Fibroblast of skin of scalp (primary cell): ENCODE measurements at regions not wholly inside any gene's neighbourhood (a gene's known extent, or its start where the extent isn't known, plus 50 kb on each side); places are given as distances from the start of the nearest gene placed in this dataset.

Experiments
- DNase-seq: peaks from one replicate; pipeline ENCODE4 v3.0.0-alpha.2; 2013

DNA sequence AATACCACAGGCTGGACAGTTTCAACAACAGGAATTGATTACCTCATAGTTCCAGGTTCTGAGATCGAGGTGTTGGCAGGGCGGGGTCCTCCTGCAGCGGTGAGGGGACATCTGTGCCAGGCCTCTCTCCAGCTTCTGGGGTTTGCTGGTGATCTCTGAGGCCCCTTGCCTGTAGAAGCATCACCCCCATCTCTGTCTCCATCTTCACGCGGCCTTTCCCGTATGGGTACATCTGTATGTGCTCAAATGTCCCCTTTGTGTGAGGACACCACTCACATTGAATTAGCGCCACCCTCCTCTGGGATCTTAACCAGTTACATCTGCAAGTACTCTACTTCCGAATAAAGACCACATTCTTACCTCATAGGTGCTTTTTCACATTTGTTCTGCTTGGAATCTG lies 1029.9 kb downstream of the BRD1 start:
- DNase-seq: no peak

DNA sequence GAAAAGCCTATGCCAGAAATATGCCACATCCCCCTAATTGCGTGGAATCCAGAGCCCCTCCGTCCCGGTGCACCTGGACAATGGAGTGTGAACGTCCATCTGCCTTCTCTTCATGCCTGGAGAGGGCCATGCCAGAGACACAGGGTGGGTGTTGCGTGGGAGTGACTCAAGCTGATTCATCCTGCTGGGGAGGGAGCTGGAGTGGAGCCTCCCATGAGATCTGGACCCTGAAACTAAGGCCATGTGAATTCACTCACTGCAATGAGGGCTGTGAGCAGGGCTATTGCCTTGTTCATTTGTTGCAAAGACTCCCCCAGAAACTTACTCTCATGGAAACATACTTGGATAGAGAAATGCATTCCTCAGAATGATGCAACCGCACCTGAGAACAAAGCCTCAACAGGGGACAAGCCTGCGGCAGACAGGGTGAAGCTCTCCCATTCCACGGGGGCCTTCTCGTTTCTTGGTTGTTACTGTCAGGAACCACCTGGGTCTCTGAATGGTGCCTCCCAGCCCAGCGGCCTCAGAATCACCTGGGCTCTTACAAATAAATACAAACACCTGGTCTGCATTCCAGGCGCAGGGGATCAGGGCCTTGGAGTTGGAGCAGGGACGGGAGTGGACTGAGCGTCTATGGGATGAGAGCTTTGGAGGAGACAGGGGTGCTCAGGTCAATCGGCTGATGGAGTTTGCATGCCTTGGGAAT lies 1031.2 kb downstream of the BRD1 start:
- DNase-seq: peak; percentile 8

DNA sequence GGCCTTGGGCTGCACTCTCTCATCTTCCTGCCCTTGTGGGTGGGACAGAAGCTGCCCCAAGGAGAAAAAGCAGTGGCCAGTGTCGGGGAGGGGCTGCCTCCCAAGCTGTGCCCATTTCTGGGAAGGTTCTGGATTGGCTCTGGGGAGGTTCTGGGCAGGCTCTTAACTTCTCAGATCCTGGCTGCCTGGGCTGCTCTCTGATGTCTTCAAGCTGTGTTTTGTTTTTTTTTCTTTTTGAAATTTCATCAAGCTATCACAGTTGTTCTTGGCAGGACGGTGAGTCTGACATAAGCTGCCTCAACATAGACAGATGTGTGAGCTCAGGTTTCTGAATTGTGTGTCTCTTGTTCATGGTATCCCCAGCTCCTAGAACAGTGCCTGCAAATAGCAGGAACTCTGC lies 1032.0 kb downstream of the BRD1 start:
- DNase-seq: peak; percentile 2

DNA sequence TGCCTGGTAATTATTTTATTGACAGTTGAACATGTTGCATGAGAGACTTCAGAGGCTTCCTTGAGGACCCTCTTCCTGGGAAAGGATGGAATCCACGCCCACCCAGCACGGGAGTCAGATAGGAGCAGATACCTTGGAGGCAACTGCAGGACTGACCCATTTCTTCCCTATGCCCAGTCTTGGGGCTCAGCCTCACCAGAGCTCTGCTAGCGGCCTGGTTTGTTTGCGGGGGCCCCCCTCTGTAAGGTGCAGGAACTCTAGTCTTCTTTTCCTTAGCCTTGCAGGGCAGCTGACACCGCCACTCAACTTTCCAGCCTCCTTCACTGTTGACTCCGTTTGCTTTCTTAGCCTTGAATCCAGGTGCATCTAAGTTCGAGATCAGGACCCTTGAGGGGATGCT lies 1032.8 kb downstream of the BRD1 start:
- DNase-seq: no peak

DNA sequence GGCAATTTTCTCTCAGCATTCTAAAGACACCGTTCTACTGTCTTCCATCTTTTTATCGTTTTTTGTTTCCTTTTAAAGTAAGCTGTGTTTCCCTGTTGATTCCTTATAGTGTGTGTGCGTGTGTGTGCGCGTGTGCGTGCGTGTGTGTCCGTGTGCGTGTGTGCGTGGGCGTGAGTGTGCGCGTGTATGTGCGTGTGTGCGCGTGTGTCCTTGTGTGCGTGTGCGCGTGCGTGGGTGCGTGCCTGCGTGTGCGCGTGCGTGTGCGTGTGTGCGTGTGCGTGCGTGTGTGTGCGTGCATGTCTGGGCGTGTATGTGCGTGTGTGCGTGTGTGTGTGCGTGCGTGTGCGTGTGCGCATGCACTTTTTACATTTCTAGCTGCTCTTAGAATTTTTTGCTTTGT lies 1033.7 kb downstream of the BRD1 start:
- DNase-seq: no peak

DNA sequence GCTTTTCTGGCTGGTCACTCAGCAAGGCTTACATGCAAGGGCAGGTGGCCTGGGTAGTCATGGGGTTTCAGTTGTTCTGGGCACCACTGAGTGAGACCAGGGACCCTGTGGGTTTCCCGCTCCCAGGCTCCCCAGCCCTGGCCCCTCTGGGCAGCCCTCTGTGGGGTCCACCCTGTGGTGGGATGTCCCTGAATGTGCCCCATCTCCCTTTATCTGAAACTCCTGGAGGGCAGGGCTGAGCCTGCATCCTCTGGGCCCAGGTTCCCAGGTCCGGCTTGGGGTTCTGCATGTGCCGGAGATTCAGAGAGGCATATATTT lies 1041.0 kb downstream of the BRD1 start:
- no peak for DNase-seq

DNA sequence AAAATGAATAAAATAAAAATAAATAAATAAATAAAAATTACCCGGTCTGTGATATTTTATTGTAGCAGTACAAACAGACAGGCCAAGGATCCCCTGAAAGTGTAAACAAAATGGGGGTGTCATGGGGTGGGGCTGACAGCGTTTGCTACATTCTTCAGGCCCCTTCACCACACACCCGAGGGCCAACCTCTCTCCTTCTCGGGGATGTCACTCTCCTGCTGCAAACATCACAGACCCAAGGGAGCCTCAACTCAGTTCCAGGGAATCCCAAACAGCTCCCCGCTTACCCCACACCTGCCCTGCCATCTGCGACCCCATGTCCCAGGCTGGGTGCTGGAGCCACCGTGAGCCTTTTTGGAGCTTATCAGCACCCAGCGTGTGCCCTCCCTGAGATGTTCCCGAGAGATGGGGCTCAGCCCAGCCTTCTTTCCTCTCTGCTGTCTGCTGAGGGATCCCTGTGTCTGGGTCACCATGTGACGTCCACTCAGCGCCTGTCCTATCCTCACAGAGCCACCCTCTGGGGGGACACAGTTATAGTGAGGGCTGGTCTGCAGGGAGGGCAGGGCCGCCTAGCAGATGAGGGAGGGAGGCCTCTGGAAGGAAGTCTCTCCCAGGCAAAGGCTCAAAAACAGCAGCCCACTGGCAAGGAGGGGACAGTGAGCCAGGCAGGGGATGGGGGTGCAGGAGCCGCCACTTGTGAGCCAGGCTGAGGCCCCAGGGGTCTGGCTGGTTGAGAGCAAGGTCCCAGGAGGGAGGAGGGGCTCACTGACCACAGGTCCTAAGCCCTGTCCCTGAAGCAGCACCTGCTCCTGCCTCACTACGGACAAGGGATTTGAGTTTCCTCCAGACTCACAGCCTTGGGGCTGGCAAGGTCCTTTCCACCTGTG lies 1041.6 kb downstream of the BRD1 start:
- no peak for DNase-seq

DNA sequence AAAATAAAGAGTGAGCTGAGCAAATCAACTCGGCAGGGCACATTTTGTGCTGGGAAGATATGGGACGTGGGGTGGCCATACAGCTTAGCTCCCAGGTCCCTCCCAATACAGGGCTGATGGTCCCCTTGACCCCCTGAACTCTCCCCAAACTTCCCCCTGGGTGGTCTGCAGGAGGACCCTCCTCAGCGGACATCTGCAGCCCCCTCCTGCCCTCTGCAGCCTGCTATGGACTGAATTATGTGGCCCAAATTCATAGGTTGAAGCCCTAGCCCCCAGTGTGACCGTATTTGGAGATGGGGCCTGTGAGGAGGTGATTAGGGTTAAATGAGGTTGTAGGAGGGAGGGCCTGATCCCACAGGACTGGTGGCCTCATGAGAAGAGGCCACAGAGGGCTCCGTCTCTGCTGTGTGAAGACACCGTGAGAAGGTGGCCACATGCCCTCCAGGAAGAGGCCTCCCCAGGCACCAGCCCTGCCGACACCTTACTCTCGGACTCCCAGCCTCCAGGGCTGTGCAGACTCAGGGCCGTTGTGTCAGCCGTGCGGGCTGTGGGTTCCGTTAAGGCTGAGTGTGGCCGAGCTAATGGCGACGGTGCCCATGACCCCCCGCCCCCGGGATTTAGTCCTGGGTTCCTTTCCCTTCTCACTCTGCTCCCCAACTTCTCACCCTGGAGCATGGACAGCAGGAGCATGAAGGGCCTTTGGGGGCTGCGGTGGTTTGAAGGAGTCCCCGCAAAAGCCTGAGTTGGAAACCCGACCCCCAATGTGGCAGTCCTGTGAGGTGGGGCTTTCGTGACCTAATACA lies 1042.8 kb downstream of the BRD1 start:
- DNase-seq: no peak

DNA sequence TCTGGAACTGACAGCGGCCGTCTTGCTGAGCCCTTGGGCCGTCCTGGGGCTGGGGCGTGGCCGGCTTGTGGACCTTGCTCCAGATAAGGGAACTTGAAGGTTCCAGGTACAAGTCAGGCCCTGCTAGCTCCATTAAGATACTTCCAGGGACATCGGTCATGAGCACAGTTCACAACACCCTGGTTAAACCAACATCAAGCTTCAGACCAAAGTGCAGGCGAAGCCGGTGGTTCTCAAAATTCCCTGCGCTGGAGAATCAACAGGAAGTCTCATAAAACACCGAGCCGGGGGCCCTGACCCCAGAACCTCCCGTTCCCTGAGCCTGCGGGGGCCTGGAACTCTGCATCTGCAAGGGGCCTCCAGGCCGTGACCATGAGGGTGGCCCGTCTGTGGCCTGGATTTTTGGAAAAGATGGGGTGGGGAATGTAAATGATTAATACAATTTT lies 1043.8 kb downstream of the BRD1 start:
- DNase-seq: no peak

DNA sequence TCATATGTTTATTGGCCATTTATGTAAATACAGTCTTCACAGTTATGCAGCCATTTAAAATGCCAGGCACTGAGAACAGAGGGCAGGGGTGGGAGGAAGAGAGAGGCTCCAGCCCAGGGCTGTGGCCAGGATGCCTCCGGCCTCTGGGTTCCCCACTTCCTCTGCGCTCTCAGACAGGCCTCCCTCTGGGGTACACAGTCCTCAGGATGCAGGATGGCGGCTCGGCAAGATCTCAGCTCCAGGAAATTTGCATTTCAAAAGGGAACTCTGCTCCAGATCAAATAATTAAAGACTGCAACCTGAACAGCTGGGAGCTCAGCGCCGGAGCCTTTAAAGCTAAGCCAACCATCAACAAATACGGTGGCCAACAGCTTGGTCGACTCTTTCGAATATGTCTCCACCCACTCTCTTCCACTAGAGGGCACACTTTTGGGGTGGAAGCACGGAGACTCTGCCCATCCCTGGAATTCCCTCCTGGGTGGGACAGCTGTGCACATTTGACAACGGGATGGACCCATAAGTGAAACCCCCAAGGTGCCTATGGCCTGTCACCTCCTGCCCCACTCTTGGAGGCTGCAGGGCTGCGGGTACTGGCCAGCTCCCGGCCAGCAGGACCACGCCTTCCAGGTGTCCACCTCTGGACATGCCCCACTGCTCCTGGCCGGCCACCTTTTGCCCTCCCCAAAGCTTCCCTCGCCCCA lies 1044.7 kb downstream of the BRD1 start:
- no peak for DNase-seq

DNA sequence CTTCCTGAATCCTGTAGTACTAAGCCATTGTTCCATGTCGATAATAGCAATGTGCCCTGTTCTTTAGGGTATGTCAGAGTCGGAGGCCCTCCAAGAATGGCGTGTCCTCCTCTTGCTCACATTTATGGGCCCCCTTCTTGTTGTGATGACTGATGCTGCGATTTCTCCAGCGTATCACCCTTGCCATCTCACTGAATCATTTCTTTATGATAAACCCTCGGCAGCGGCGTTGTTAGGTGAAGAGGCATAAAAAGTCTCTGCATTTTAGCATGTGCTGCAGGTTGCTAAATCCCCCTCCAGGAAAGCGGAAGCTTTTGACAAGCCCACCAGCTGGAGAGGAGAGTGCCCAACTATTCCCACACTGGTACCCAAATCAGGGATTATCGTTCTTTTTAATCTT lies 1045.3 kb downstream of the BRD1 start:
- DNase-seq: no peak

DNA sequence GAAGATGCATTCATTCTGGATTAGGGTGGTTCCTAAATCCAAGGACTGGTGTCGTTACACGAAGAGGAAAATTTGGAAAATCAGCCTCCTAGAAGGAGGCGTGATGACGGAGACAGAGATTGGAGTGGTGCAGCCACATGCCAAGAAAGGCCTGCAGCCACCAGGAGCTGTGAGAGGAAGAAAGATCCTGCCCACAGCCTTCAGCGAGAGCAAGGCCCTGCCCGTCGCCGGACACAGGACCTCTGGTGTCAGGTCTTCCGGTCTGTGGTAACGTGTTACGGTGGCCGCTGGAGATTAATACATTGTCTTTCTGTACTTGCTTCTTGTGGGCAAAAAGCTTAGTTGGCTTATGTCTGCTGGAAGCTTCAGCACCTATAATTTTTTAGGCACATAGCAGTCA lies 1045.8 kb downstream of the BRD1 start:
- no peak for DNase-seq

DNA sequence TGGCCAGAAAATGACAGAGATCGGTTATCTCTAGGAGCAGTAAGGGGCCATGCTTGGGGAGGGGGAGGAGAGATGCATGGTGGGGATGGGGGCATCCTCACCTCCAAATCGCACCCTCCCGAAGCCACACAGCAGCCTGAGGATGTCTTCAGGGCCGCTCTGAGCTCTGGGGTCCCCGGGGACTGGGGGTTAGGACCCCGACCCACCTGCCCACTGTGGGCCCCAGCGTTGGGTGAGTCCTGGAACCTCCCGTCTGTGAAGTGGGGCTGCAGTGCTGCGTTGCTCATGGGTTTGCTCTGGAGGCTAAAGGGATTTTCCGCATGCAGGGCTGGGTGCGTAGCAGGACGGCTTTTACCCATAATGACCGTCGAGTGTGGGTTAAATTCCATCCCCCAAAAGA lies 1046.3 kb downstream of the BRD1 start:
- no peak for DNase-seq

DNA sequence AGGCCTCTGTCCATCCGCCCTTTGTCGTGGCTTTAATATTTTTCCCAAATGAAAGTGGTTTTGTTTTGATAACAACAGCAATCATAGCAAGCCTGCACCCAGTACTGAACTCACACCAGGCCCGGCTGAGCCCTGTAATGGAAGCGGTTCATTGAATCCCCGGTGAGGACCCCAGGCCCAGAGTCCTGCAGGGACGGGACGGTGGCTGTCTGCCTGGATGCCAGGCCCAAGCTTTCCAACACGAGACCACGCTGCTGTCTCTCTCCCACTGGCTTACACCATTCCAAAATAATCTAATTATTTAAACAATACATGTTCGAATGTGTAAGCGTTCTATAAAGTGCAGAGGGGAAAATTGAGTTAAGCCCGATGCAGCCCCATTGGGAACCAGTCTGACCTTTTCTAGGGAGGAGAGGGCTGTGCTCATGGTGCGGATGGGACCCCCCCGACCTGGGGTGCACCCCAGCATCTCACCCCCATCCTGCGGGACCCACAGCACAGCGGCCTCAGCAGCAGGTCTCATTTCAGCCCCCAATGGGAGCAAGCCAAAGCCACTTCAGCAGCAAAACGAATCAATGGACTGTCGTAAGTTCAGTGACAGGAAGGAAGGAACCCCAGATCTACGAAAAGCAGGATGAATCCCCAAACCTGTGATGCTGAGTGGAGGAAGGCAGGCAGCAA lies 1046.9 kb downstream of the BRD1 start:
- no peak for DNase-seq

DNA sequence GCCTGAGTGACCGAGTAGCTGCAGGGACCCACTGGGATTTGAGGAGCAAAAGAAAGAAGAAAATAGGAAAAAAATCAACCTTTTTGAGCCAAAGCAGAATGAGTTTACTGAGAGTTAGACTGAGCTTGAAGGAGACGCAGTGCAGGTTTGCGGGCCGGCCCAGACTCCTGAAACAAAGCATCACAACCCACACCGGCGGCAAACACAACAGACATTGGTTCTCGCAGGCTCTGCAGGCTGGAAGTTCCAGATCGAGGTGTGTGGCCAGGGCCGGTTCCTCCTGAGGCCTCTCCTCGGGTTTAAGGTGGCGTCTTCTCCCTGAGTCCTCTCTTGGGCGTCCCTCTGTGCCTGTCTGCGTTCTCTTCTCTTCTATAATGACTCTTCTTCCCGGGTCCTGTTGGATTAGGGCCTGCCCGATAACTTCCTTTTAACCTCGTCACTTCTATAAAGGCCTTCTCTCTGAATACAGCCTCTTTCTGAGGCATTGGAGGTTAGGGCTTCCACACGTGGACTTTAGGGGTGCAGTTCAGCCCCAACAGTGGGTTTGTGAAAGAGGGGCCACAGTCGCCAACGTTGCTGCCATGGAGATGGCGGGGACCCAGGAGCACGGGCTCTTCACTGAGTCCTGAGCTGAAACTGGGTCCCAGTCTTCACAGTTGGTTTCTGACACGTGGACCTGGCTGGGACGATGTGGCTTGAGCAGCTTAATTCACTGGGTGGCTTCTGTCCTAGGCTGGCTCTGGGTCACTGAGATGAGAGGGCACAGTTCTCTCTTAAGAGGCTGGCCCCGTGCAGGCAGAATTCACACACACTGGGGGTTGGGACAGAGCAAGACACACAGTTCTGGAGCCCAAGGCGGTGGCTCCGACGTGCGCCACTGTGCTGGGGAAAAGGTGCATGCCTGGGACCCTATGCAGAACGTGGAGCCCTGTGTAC lies 1047.7 kb downstream of the BRD1 start:
- DNase-seq: no peak

DNA sequence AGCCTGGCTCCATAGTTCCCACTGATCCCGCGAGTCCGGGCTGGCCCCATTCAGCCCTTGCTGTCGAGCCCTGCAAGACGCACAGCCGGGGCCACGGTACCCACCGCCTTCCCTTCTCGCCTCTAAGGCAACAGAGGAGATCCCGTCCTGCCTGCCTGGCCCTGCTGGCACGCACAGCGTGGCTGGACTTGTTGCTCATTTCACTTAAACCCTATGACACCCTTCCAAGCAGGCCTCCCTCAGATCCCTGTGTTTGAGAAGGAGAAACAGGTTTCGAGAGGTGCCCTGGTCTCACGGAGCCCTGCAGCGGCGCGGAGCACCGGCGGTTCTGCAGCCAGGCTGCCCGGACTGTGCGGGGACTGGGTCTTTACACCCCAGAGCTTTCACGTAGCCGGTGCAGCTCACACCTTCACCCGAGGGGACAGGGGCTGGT lies 1048.4 kb downstream of the BRD1 start:
- DNase-seq: no peak

DNA sequence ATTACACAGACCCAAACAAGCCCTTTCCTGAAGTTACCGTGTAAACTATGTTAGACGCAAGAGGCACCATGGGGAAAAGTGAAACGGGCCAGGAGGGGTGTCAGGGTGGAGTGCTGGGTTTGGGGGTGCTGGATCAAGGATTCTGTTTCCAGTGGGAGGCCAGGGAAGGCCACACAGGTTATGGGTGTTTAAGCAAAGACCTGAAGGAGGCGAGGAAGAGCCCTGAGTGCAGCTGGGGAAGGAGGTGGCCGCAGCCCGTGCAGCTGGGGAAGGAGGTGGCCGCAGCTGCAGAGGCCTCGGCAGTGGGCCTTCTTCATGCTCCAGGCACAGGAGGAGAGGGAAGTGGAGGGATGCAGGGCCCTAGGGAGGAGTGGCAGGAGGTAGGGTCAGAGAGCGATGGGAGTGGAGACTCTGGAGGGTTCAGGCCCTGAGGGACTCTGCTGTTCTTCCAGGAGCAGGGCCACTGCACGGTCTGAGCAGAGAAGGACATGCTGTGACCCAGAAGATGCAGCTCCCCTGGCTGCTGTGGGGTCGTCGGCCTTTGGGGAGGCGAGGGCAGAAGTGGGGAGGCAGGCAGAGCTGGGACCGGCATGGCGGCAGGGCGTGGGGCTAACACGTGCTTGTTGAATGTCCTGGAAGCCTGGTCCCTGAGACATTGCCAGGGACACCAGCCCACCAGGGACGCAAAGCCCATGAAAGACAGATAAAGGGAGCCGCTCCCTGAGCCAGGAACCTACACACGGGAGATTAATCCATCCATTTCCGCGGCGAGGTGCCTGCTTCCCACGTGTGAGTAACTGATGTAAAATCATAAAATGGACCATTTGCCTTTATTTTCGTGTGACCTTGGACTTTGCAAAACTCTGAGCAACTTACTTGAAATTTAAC lies 1049.1 kb downstream of the BRD1 start:
- no peak for DNase-seq

DNA sequence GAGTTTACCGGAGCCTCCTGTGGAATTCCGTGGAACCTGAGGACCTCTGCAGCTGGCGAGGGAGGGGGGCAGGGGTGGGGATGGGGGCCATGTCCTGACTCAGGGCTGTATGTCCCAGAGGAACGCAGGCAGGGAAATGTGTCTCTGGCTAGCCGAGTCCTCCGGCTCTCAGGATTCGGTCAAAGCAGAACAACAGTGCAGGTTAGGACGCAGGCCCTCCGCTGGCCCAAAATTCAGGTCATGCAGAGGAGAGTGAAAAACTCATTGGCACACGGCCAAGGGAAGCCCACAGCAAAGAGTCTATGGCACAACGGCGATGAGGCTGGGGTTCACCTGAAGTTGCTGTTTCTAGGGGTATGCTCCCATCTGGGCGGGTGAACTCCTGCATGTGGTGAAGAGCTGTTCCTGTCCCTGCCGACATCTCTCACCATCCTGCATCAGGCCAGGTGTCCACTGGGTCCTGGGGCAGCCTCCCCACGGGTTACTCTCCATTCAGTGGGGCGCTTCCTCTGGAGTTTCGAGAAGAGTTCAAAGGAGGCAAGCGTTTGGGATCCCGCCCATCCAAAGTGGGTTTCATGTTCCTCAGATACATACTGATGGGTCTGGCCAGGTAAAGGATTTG lies 1055.3 kb downstream of the BRD1 start:
- no peak for DNase-seq

DNA sequence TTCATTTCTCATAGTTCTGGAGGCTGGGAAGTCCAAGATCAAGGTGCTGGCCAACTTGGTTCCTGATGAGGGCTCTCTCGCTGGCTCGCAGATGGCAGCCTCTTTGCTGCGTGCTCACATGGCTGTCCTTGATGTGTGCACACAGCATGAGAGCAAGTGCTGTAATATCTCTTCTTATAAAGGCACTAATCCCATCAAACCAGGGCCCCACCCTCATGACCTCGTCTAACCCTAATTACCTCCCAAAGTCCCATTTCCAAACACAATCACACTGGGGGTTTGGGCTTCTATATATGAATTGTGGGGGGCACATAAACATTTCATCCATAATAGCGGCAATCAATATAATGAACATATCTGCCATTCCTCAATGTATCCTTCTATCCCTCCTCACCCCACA lies 1062.1 kb downstream of the BRD1 start:
- no peak for DNase-seq
